Esophagus muscularis mucosa (tissue), 4 donors: ENCODE measurements at regions not wholly inside any gene's neighbourhood (a gene's known extent, or its start where the extent isn't known, plus 50 kb on each side); places are given as distances from the start of the nearest gene placed in this dataset.

Experiments
- EP300 ChIP-seq: sonication (generic); formaldehyde crosslinking; IDR thresholded peaks from one replicate; pipeline ENCODE4 v1.6.1; 2017; ENCODE audit warnings: antibody characterized with exemption
- POLR2AphosphoS5 ChIP-seq, 2 donors: sonication (generic); formaldehyde crosslinking; IDR thresholded peaks; one replicate each; pipeline ENCODE4 v1.6.1; 2017; ENCODE audit warnings: antibody characterized with exemption in 2 of 2
- TF ChIP-seq, protein P1 (sequence below), 3 experiments: fragments of 200-600 bp in 2 of 3; fragments of 450-650 bp in 1 of 3; sonication (generic) in 2 of 3; IDR thresholded peaks; one replicate each; pipeline ENCODE4 v1.5.1; 2017 to 2019; ENCODE audit warnings: antibody characterized with exemption in 3 of 3, mild to moderate bottlenecking in 2 of 3, moderate library complexity in 1 of 3

- no peak for TF ChIP-seq EP300
- TF ChIP-seq, protein P1, sequence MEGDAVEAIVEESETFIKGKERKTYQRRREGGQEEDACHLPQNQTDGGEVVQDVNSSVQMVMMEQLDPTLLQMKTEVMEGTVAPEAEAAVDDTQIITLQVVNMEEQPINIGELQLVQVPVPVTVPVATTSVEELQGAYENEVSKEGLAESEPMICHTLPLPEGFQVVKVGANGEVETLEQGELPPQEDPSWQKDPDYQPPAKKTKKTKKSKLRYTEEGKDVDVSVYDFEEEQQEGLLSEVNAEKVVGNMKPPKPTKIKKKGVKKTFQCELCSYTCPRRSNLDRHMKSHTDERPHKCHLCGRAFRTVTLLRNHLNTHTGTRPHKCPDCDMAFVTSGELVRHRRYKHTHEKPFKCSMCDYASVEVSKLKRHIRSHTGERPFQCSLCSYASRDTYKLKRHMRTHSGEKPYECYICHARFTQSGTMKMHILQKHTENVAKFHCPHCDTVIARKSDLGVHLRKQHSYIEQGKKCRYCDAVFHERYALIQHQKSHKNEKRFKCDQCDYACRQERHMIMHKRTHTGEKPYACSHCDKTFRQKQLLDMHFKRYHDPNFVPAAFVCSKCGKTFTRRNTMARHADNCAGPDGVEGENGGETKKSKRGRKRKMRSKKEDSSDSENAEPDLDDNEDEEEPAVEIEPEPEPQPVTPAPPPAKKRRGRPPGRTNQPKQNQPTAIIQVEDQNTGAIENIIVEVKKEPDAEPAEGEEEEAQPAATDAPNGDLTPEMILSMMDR (IDR thresholded peaks at IDR 0.05), result no peak
- TF ChIP-seq POLR2AphosphoS5 (IDR thresholded peaks at IDR 0.05), result no peak
Measured at GRCh38 chr10:78214955-78215354, 181.3 kb downstream of the RPS24 start.
